Coronary artery (tissue), 2 donors: ENCODE measurements at regions not wholly inside any gene's neighbourhood (a gene's known extent, or its start where the extent isn't known, plus 50 kb on each side); places are given as distances from the start of the nearest gene placed in this dataset.

Source experiments
- DNase-seq: peaks from one replicate; pipeline ENCODE4 v3.0.0-alpha.2; 2017; ENCODE audit warnings: low spot score
- H3K27ac ChIP-seq, 2 donors: fragments of 200-600 bp; sonication (generic); one replicate each; pipeline ENCODE4 v1.5.1; 2016 to 2019
- H3K4me3 ChIP-seq: fragments of 200-600 bp; sonication (generic); 2 replicates; pipeline ENCODE4 v1.5.1; 2016; ENCODE audit warnings: mild to moderate bottlenecking, moderate library complexity
- CTCF ChIP-seq: fragments of 200-600 bp; sonication (generic); IDR thresholded peaks from one replicate; pipeline ENCODE4 v1.5.1; 2019; ENCODE audit warnings: antibody characterized with exemption

GRCh38 chr3:63034101-63034500 lies 158.9 kb upstream of the CADPS start:
- no peak for DNase-seq
- Histone ChIP-seq H3K4me3 (no peak overlapping the region), H3K27ac (no peak overlapping the region)
- TF ChIP-seq CTCF: no peak

GRCh38 chr3:63037116-63037515 lies 161.9 kb upstream of the CADPS start:
- Histone ChIP-seq H3K27ac (no peak overlapping the region), H3K4me3 (no peak overlapping the region)
- TF ChIP-seq CTCF: no peak
- DNase-seq: no peak

GRCh38 chr3:63042833-63043232 lies 167.6 kb upstream of the CADPS start:
- no peak for DNase-seq
- TF ChIP-seq CTCF: no peak
- no peak overlapping the region for H3K27ac ChIP-seq

GRCh38 chr3:63043631-63044030 lies 168.4 kb upstream of the CADPS start:
- TF ChIP-seq CTCF: no peak
- no peak overlapping the region for H3K4me3 ChIP-seq
- no peak overlapping the region for H3K27ac ChIP-seq
- DNase-seq: no peak

More at GRCh38 chr3:63042833-63043232, 167.6 kb upstream of the CADPS start:
- H3K4me3 ChIP-seq: no peak overlapping the region

DNA sequence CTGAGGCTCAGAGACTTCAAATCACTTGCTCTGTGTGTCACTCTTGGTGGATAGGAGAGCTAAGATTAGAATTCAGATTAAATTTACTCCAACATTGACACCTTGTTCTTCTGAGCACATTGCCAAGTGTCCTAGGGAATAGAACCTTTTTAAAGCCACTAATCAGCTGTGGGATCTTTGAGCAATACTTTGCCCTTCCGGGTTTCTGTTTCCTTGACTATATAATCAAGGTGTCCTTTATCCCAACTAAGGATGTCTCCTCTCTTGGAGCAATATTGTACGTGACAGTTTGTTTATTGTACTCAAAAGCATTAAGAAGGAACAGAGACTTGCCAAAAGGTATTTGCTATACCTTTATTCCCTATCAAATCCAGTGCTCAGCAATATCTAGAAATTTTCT lies 170.9 kb upstream of the CADPS start:
- no peak for DNase-seq
- Histone ChIP-seq H3K4me3 (no peak overlapping the region), H3K27ac (no peak overlapping the region)
- TF ChIP-seq CTCF: no peak

- no peak for TF ChIP-seq CTCF
- DNase-seq: no peak
- Histone ChIP-seq H3K4me3 (no peak overlapping the region), H3K27ac (no peak overlapping the region)
These were observed 171.4 kb upstream of the CADPS start for GRCh38 chr3:63046580-63046979.

- no peak for TF ChIP-seq CTCF
- no peak for DNase-seq
- Histone ChIP-seq H3K27ac (no peak overlapping the region), H3K4me3 (no peak overlapping the region)
These were observed 171.9 kb upstream of the CADPS start for GRCh38 chr3:63047068-63047467.
